Panc1 (cell line): ENCODE measurements at regions not wholly inside any gene's neighbourhood (a gene's known extent, or its start where the extent isn't known, plus 50 kb on each side); places are given as distances from the start of the nearest gene placed in this dataset.

ENCODE experiments used
- ATAC-seq: fragments of 200-7000 bp; cut with Tn5 transposase; 2 replicates; pipeline ENCODE4 v1.9.1; 2020; ENCODE audit warnings: mild to moderate bottlenecking, moderate library complexity
- BruUV-seq: library from RNA; stranded (reverse); fragments of 400-500 nt; replicated peaks from 2 replicates; lab custom pipeline; 2021; lab: Mats Ljungman, UMichigan
- CTCF ChIA-PET: fragments of 300-600 bp; sonication (Branson Sonifier 250); formaldehyde crosslinking; loops from one replicate; lab custom pipeline; 2022; ENCODE audit warnings: antibody characterized with exemption; lab: Charles Lee
- POLR2A ChIA-PET: fragments of 300-600 bp; sonication (Branson Sonifier 250); formaldehyde crosslinking; loops from one replicate; lab custom pipeline; 2022; ENCODE audit warnings: antibody characterized with exemption; lab: Charles Lee
- DNase-seq: peaks from one replicate; pipeline ENCODE4 v3.0.0-alpha.2; 2010; ENCODE audit warnings: low read depth, low spot score
- H3K27ac ChIP-seq: 2 replicates; pipeline ENCODE4 v1.5.1; 2011; ENCODE audit warnings: mild to moderate bottlenecking, low read length, inconsistent platforms
- H3K27me3 ChIP-seq: fragments of 200-500 bp; sonication (Bioruptor generic); 2 replicates; pipeline ENCODE4 v1.6.0; 2014; ENCODE audit warnings: low read length, inconsistent platforms; ENCODE audit not compliant: control insufficient read depth, insufficient read depth
- H3K36me3 ChIP-seq: fragments of 200-500 bp; sonication (Bioruptor generic); 2 replicates; pipeline ENCODE4 v1.5.1; 2014; ENCODE audit warnings: inconsistent platforms, mild to moderate bottlenecking, low read length, moderate library complexity; ENCODE audit not compliant: control insufficient read depth, insufficient read depth
- H3K4me1 ChIP-seq: 2 replicates; pipeline ENCODE4 v1.5.1; 2011; ENCODE audit warnings: inconsistent platforms, mild to moderate bottlenecking, low read length, moderate library complexity; ENCODE audit not compliant: control insufficient read depth, insufficient read depth
- H3K4me3 ChIP-seq, 2 experiments: 2 replicates each; pipeline ENCODE4 v1.5.1; 2011 to 2012; ENCODE audit warnings: low read depth in 2 of 2, low read length in 2 of 2, mild to moderate bottlenecking in 2 of 2, inconsistent platforms in 1 of 2, moderate library complexity in 1 of 2
- H3K9me3 ChIP-seq: fragments of 200-500 bp; sonication (Bioruptor generic); 2 replicates; pipeline ENCODE4 v1.5.1; 2014; ENCODE audit warnings: low read depth, mild to moderate bottlenecking, inconsistent platforms, low read length, moderate library complexity; ENCODE audit not compliant: control insufficient read depth, insufficient read depth
- POLR2AphosphoS5 ChIP-seq: IDR thresholded peaks from 2 replicates; pipeline ENCODE4 v1.6.1; 2012; ENCODE audit warnings: mild to moderate bottlenecking, low read depth, low read length, moderate library complexity
- SIN3A ChIP-seq: IDR thresholded peaks from 2 replicates; pipeline ENCODE4 v1.6.1; 2012; ENCODE audit warnings: low read depth, mild to moderate bottlenecking, low read length, moderate library complexity, borderline replicate concordance; ENCODE audit not compliant: insufficient read depth
- TCF7L2 ChIP-seq: IDR thresholded peaks from 2 replicates; pipeline ENCODE4 v1.6.1; 2011; ENCODE audit warnings: mild to moderate bottlenecking, low read depth, low read length, inconsistent platforms
- in situ Hi-C: cut with HindIII; loops from 2 replicates; pipeline ENCODE4 v1.10.0; 2016; ENCODE audit warnings: low sequenced_read_pairs, low pct_unique_long_range_greater_than_20kb
- intact Hi-C: fragments of 100-400 bp; cut with micrococcal nuclease; formaldehyde crosslinking; loops from one replicate; pipeline ENCODE4 v1.10.0; 2022; ENCODE audit not compliant: unreplicated experiment
- TF ChIP-seq, protein P1 (sequence below), 2 experiments: IDR thresholded peaks; 2 replicates each; pipeline ENCODE4 v1.6.1; 2011 to 2012; ENCODE audit warnings: low read depth in 2 of 2, control low read depth in 1 of 2, low read length in 1 of 2, mild to moderate bottlenecking in 1 of 2, moderate library complexity in 1 of 2; ENCODE audit not compliant: insufficient read depth in 1 of 2
- TF ChIP-seq, protein P2 (sequence below): fragments of 450-650 bp; IDR thresholded peaks from 2 replicates; pipeline ENCODE4 v1.5.1; 2017; ENCODE audit warnings: mild to moderate bottlenecking

GRCh38 chr5:169415948-169416347, 115.0 kb upstream of the SLIT3 start:
- no peaks in the 10 kb centered on the region for H3K9me3 ChIP-seq
- H3K4me3 ChIP-seq, result no peak overlapping the region
- no peak for ATAC-seq
- H3K27me3 ChIP-seq, result no peaks in the 10 kb centered on the region
- ChIA-PET CTCF (no interaction called here), POLR2A (no interaction called here)
- no peak for DNase-seq
- in situ Hi-C loops, result no loop called here
- H3K4me1 ChIP-seq, result no peaks in the 10 kb centered on the region
- intact Hi-C loops, result no loop called here
- H3K36me3 ChIP-seq, result no peaks in the 10 kb centered on the region
- H3K27ac ChIP-seq, result no peak overlapping the region
- BruUV-seq, result no TSS peak
- no peak for TF ChIP-seq TCF7L2
- TF ChIP-seq, protein P1, sequence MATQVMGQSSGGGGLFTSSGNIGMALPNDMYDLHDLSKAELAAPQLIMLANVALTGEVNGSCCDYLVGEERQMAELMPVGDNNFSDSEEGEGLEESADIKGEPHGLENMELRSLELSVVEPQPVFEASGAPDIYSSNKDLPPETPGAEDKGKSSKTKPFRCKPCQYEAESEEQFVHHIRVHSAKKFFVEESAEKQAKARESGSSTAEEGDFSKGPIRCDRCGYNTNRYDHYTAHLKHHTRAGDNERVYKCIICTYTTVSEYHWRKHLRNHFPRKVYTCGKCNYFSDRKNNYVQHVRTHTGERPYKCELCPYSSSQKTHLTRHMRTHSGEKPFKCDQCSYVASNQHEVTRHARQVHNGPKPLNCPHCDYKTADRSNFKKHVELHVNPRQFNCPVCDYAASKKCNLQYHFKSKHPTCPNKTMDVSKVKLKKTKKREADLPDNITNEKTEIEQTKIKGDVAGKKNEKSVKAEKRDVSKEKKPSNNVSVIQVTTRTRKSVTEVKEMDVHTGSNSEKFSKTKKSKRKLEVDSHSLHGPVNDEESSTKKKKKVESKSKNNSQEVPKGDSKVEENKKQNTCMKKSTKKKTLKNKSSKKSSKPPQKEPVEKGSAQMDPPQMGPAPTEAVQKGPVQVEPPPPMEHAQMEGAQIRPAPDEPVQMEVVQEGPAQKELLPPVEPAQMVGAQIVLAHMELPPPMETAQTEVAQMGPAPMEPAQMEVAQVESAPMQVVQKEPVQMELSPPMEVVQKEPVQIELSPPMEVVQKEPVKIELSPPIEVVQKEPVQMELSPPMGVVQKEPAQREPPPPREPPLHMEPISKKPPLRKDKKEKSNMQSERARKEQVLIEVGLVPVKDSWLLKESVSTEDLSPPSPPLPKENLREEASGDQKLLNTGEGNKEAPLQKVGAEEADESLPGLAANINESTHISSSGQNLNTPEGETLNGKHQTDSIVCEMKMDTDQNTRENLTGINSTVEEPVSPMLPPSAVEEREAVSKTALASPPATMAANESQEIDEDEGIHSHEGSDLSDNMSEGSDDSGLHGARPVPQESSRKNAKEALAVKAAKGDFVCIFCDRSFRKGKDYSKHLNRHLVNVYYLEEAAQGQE (IDR thresholded peaks at IDR 0.05; ENCODE audit: insufficient read depth in 1 of 2, low read depth in 2 of 2, low read length in 1 of 2), result no peak
- no peak for TF ChIP-seq SIN3A
- TF ChIP-seq, protein P2, sequence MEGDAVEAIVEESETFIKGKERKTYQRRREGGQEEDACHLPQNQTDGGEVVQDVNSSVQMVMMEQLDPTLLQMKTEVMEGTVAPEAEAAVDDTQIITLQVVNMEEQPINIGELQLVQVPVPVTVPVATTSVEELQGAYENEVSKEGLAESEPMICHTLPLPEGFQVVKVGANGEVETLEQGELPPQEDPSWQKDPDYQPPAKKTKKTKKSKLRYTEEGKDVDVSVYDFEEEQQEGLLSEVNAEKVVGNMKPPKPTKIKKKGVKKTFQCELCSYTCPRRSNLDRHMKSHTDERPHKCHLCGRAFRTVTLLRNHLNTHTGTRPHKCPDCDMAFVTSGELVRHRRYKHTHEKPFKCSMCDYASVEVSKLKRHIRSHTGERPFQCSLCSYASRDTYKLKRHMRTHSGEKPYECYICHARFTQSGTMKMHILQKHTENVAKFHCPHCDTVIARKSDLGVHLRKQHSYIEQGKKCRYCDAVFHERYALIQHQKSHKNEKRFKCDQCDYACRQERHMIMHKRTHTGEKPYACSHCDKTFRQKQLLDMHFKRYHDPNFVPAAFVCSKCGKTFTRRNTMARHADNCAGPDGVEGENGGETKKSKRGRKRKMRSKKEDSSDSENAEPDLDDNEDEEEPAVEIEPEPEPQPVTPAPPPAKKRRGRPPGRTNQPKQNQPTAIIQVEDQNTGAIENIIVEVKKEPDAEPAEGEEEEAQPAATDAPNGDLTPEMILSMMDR, result no peak
- TF ChIP-seq POLR2AphosphoS5, result no peak

- H3K27me3 ChIP-seq, result no peaks in the 10 kb centered on the region
- TF ChIP-seq TCF7L2, result no peak
- TF ChIP-seq, protein P1 (IDR thresholded peaks at IDR 0.05; ENCODE audit: insufficient read depth in 1 of 2, low read depth in 2 of 2, low read length in 1 of 2), result no peak
- no peak for TF ChIP-seq SIN3A
- in situ Hi-C loops (no loop called here), intact Hi-C loops (no loop called here)
- no peak overlapping the region for H3K4me3 ChIP-seq
- POLR2A ChIA-PET, result no interaction called here
- BruUV-seq, result no TSS peak
- no peaks in the 10 kb centered on the region for H3K4me1 ChIP-seq
- ATAC-seq, result no peak
- H3K36me3 ChIP-seq, result no peaks in the 10 kb centered on the region
- no peak overlapping the region for H3K27ac ChIP-seq
- CTCF ChIA-PET, result no interaction called here
- H3K9me3 ChIP-seq, result no peaks in the 10 kb centered on the region
- DNase-seq, result no peak
These were observed 114.4 kb upstream of the SLIT3 start for GRCh38 chr5:169415371-169415770.
